H1 (cell line): ENCODE measurements at regions not wholly inside any gene's neighbourhood (a gene's known extent, or its start where the extent isn't known, plus 50 kb on each side); places are given as distances from the start of the nearest gene placed in this dataset.

Source experiments
- BACH1 ChIP-seq: IDR thresholded peaks from 2 replicates; pipeline ENCODE4 v1.6.1; 2012; ENCODE audit warnings: low read length, improper control_type of control experiment
- FOSL1 ChIP-seq: IDR thresholded peaks from 2 replicates; pipeline ENCODE4 v1.6.1; 2011; ENCODE audit warnings: mild to moderate bottlenecking, low read depth, low read length, moderate library complexity; ENCODE audit not compliant: insufficient read depth
- HDAC2 ChIP-seq, 2 experiments: fragments of 300-600 bp in 1 of 2; sonication (generic) in 1 of 2; IDR thresholded peaks; 2 replicates each; pipeline ENCODE4 v1.6.1; 2011 to 2012; ENCODE audit warnings: low read depth in 2 of 2, low read length in 2 of 2, mild to moderate bottlenecking in 2 of 2, moderate library complexity in 2 of 2, borderline replicate concordance in 1 of 2, inconsistent platforms in 1 of 2
- USF2 ChIP-seq: IDR thresholded peaks from 2 replicates; pipeline ENCODE4 v1.6.1; 2011; ENCODE audit warnings: low read length, improper control_type of control experiment

- no peak for TF ChIP-seq HDAC2 (IDR thresholded peaks at IDR 0.05; ENCODE audit: borderline replicate concordance in 1 of 2, low read depth in 2 of 2, low read length in 2 of 2)
- TF ChIP-seq USF2: no peak
- no peak for TF ChIP-seq BACH1
- no peak for TF ChIP-seq FOSL1
- TF ChIP-seq, all 59 proteins: peak for 0
Measured at GRCh38 chr16:5433587-5433986, 336.0 kb upstream of the EEF2KMT start (continued).
